GM12891 (cell line): ENCODE measurements at regions not wholly inside any gene's neighbourhood (a gene's known extent, or its start where the extent isn't known, plus 50 kb on each side); places are given as distances from the start of the nearest gene placed in this dataset.

Experiments used
- DNase-seq: peaks from one replicate; pipeline ENCODE4 v3.0.0; 2011; ENCODE audit warnings: low spot score; ENCODE audit not compliant: insufficient read length
- FAIRE-seq: peaks from 2 replicates; lab custom pipeline; 2011; peaks lifted over from hg19 to GRCh38; lab: Jason Lieb, UNC
- PAX5 ChIP-seq: IDR thresholded peaks from 2 replicates; pipeline ENCODE4 v1.6.1; 2011; ENCODE audit warnings: low read length, moderate library complexity, mild to moderate bottlenecking; ENCODE audit not compliant: insufficient read depth, severe bottlenecking
- POLR2A ChIP-seq: IDR thresholded peaks from 2 replicates; pipeline ENCODE4 v1.6.1; 2011; ENCODE audit warnings: low read depth, low read length, control low read depth
- POLR2AphosphoS5 ChIP-seq: IDR thresholded peaks from 2 replicates; pipeline ENCODE4 v1.6.1; 2011; ENCODE audit warnings: low read depth, low read length, control low read depth
- POU2F2 ChIP-seq: IDR thresholded peaks from 2 replicates; pipeline ENCODE4 v1.6.1; 2011; ENCODE audit warnings: low read depth, mild to moderate bottlenecking, control low read depth, low read length, moderate library complexity
- SPI1 ChIP-seq: IDR thresholded peaks from 2 replicates; pipeline ENCODE4 v1.6.1; 2011; ENCODE audit warnings: low read depth, low read length, control low read depth
- TAF1 ChIP-seq: IDR thresholded peaks from 2 replicates; pipeline ENCODE4 v1.6.1; 2011; ENCODE audit warnings: low read depth, low read length, control low read depth

DNA sequence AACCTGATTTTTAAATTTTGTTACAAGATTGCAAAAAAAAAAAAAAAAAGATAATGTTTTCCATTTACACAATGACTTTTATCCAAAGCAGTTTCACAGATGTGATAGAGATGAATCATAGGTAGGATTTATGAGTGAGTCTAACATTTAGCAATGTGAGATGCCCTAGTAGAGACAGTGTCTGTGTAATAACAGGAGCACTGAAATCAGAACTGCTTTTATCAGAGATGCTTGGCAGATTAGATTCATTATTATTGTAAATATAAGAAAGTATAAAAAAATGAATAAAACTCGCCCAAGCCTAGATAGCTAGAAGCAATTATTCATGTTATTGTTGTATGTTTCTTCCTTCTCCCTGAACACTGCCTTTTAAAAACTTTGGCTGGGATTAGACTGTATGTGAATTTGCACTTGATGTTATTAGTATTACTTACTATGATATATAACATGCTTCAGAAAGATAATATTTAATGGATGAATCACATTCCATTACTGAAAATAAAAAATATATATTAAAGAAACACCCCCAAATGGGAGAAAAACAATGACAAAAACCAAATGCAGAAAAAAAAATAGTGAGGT, 567.3 kb upstream of the KLF4 start:
- no peak for FAIRE-seq
- TF ChIP-seq POLR2AphosphoS5 = no peak
- TF ChIP-seq TAF1 = no peak
- no peak for TF ChIP-seq PAX5
- no peak for TF ChIP-seq SPI1
- no peak for TF ChIP-seq POLR2A
- TF ChIP-seq POU2F2 = no peak
- DNase-seq = no peak

- TF ChIP-seq PAX5 (no peak), SPI1 (no peak), POLR2AphosphoS5 (no peak), POLR2A (no peak), POU2F2 (no peak), TAF1 (no peak)
- DNase-seq (no peak), FAIRE-seq (no peak)
Observed at GRCh38 chr9:108056084-108056804, 566.7 kb upstream of the KLF4 start.

DNA sequence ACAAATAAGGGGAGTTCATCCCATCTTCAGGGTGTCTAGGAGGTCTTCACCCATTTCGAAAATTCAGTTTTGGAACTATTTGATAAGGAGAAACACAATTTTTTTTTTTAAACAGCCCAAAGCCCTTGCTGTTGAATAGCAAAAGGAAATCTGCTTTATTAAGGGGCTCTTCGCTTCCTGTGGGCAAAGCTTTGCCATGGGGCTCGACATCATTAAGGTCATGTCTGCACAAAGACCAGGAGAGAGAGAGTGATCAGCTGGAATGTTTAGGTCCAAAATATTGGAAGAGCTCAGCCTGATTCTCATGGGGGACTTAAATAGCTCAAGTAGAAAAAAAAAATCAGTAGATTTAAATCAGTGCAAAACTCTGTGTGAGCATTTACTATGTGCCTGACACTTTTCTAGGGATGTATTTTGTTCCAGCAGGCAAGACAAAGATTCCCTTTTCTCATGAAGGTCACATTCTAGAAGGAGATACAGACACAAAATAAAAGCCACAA, 564.6 kb upstream of the KLF4 start:
- DNase-seq = no peak
- no peak for FAIRE-seq
- TF ChIP-seq POU2F2 (no peak), TAF1 (no peak), PAX5 (no peak), POLR2A (no peak)

GRCh38 chr9:108053555-108054061, 564.0 kb upstream of the KLF4 start:
- no peak for TF ChIP-seq SPI1
- no peak for TF ChIP-seq POLR2AphosphoS5
- TF ChIP-seq TAF1 = no peak
- no peak for TF ChIP-seq POU2F2
- TF ChIP-seq POLR2A = no peak
- no peak for TF ChIP-seq PAX5
- DNase-seq = no peak
- no peak for FAIRE-seq

DNA sequence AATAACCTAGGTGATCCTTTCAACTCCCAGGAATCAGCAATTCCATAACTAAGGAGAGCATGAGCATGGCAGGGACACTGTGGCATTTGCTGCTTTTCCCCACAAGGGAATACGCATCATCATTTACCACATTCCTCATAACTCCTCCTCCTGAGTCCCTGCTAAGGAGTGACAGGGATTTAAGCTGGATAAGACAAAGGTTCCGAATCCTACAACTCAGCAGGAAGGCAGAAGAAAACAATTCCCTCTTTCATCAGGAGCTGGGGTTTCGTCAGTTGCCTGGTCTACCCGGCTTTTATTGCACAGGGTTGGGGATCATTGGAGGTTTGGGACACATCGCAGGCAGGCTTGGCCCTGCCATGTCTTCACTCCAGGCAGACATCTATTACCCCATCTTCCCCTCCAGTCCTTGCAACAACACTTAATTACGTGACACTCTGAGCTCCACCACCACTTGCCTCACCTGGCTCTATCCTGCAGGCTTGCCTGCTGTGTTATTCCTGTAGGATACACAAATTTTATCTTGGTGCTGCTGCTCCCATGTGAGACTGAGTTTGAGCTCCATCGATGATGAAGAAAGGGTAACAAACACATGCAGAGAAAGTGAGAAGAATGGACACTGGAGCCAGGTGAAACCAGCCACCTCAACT, 563.0 kb upstream of the KLF4 start:
- no peak for FAIRE-seq
- DNase-seq = no peak
- TF ChIP-seq TAF1 (no peak), POLR2AphosphoS5 (no peak), POU2F2 (no peak), PAX5 (no peak), POLR2A (no peak), SPI1 (no peak)

- TF ChIP-seq POLR2A = no peak
- no peak for TF ChIP-seq PAX5
- TF ChIP-seq TAF1 = no peak
- TF ChIP-seq SPI1 = no peak
- no peak for TF ChIP-seq POU2F2
- TF ChIP-seq POLR2AphosphoS5 = no peak
- DNase-seq = no peak
- no peak for FAIRE-seq
Observed at GRCh38 chr9:108050894-108051293, 561.3 kb upstream of the KLF4 start.

DNA sequence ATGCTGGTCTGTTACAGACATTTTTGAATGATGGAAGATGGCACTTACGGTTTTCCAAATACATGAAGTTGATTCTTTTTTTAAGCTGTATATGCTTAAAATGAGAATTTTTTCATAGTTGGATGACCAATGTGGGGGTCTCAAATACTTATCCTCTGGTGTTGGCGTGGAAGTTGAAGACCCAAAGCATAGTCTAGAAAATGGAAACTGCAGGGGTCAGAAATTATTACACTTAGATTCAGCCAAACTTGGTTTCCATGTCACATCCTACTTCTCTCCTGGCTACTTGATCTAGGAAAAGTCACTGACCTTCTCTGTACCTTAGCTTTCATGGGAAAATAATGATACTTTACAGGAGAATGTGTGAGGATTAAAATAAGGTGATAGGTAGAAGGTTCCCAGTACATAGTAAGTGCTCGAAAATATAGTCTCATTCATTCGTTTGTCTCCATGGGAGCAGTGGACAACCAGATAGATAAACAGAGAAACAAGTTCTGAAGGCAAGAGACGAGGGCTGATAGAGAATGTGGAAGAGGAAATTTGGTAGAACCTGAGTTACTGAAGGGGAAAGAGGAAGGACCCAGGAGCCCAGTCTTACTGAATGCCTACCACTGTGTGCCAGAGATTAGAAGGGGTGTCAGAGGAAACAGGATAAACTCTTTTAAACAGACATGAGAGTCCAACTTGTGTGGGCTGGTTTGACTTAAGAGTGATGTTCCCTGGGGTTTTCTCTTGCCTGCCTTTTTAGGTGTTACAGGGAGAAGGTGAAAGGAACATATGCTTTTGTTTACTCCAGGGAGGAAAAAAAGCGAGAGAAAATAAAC, 560.3 kb upstream of the KLF4 start:
- FAIRE-seq (no peak), DNase-seq (no peak)
- TF ChIP-seq SPI1 (no peak), PAX5 (no peak), POLR2AphosphoS5 (no peak), POU2F2 (no peak), TAF1 (no peak), POLR2A (no peak)

DNA sequence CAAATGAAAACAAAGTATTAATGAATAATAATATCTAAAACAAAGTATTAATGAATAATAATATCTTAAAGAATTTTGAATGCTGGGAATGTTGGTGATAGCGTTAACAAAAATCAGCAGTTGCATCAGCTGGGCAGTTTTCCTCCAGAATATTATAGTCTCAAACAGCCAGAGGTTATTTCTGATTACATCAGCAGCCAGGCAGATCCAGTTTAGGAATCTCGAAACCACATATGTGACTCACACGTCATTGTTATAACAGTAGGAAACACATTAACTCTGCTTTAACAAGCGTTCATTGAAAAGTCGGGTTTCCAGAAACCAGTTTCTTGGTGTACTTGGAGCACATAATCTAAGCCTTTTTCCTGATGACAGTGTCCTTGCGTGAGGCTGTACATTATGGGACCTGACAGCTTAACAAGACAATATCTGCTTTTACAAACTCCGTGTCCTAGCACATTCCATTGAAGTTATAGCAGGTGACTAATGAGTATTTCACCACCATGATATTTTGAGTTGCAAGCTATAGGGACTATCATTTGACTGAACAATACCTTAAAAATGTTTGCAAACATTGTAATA, 559.5 kb upstream of the KLF4 start:
- DNase-seq (no peak), FAIRE-seq (no peak)
- no peak for TF ChIP-seq POLR2AphosphoS5
- no peak for TF ChIP-seq POU2F2
- no peak for TF ChIP-seq POLR2A
- no peak for TF ChIP-seq TAF1
- no peak for TF ChIP-seq SPI1
- TF ChIP-seq PAX5 = no peak
